Naive thymus-derived CD8-positive, alpha-beta T cell (primary cell): ENCODE measurements at regions not wholly inside any gene's neighbourhood (a gene's known extent, or its start where the extent isn't known, plus 50 kb on each side); places are given as distances from the start of the nearest gene placed in this dataset.
"Not testable (repeated sequence)": the region's sequence is repeated elsewhere in the genome, so short reads cannot be mapped to it uniquely, and the experiment has no call there.

ENCODE experiments used
- ATAC-seq, 2 donors: fragments of 150-1000 bp; cut with Tn5 transposase in 1 of 2; sonication (Bioruptor Pico), chemical (Tn5 transposase) in 1 of 2; 1 replicate in 1 of 2; 2 replicates in 1 of 2; pipeline ENCODE4 v1.10.0; 2021; ENCODE audit warnings: mild to moderate bottlenecking in 2 of 2, moderate library complexity in 2 of 2
- POLR2A ChIA-PET: fragments of 350-600 bp; sonication (Branson Sonifier 250); formaldehyde crosslinking; loops from one replicate; lab custom pipeline; 2021; ENCODE audit warnings: antibody characterized with exemption; lab: Charles Lee
- DNase-seq, 10 donors: peaks; one replicate each; pipeline versions ENCODE4 v3.0.0 to v3.0.0-alpha.2; 2020 to 2022
- H3K27ac Mint-ChIP-seq, 10 donors: one replicate each; pipeline ENCODE4 v1.8.0; 2020 to 2022; ENCODE audit warnings: mild to moderate bottlenecking in 10 of 10, mixed read lengths in 10 of 10, moderate library complexity in 4 of 10, inconsistent platforms in 1 of 10
- H3K27me3 Mint-ChIP-seq, 5 donors: one replicate each; pipeline ENCODE4 v1.8.0; 2021 to 2022; ENCODE audit warnings: mixed read lengths in 5 of 5
- H3K36me3 Mint-ChIP-seq, 3 donors: one replicate each; pipeline ENCODE4 v1.8.0; 2020 to 2022; ENCODE audit warnings: mixed read lengths in 3 of 3, mild to moderate bottlenecking in 2 of 3, inconsistent platforms in 1 of 3
- H3K4me1 Mint-ChIP-seq, 4 donors: one replicate each; pipeline ENCODE4 v1.8.0; 2021 to 2022; ENCODE audit warnings: mixed read lengths in 4 of 4
- H3K4me3 Mint-ChIP-seq, 10 donors: one replicate each; pipeline ENCODE4 v1.8.0; 2020 to 2022; ENCODE audit warnings: mild to moderate bottlenecking in 10 of 10, mixed read lengths in 10 of 10, moderate library complexity in 6 of 10, inconsistent platforms in 1 of 10
- H3K9me3 Mint-ChIP-seq, 9 donors: one replicate each; pipeline ENCODE4 v1.8.0; 2020 to 2022; ENCODE audit warnings: mixed read lengths in 9 of 9, mild to moderate bottlenecking in 3 of 9, inconsistent platforms in 1 of 9, moderate library complexity in 1 of 9

DNA sequence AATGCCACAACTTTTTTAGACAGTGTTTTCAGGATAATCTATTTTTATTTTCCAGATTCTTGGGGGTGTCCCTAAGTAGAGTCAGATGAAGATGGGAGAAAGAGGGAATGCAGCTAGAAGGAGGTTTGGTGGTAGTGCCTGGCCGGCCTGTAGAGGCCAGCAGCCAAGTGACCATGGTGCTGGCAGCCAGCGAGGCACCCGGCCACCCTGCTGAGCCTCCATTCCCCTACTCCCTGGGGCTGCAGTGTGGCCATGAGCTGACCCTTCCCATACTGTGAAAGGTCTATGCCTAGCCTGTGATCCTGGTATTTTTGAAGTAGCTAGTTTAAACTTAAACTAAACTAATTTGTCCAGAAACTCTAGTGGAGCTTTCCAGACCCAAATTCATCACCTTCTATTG lies 268.6 kb downstream of the CYRIA start:
- POLR2A ChIA-PET = no interaction called here
- no peak for DNase-seq
- ATAC-seq = no peak
- H3K9me3 Mint-ChIP-seq = no peaks in the 10 kb centered on the region
- no peak overlapping the region for H3K4me3 Mint-ChIP-seq
- H3K4me1 Mint-ChIP-seq = no peaks in the 10 kb centered on the region
- no peak overlapping the region for H3K27ac Mint-ChIP-seq
- no peaks in the 10 kb centered on the region for H3K36me3 Mint-ChIP-seq
- no peaks in the 10 kb centered on the region for H3K27me3 Mint-ChIP-seq

DNA sequence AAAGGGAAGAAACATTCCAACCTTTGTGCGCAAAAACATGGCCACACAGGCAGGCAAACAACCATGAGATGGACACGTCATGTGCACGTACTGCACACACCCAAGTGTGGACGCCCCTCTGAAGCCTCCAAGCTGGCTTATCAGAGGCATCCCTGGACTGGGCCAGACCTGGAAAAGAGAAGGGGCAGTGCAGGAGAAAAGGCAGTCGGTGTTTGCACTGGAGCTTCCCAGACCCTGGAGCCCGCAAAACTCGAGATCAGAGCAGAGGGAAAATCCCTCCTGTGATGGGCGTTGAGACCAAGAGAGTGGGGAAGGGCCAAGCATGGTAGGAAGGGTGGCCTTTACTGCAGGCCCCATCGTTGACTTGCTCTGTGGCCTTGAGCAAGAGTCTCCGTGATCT lies 269.5 kb downstream of the CYRIA start:
- ATAC-seq (no peak), DNase-seq (no peak)
- Mint-ChIP-seq H3K9me3 (peaks cover 0 to 2% (median 0%) of the 10 kb centered on the region in 9 donors), H3K4me1 (no peaks in the 10 kb centered on the region), H3K27ac (no peak overlapping the region), H3K36me3 (no peaks in the 10 kb centered on the region), H3K27me3 (peaks cover 0 to 4% (median 0%) of the 10 kb centered on the region in 5 donors), H3K4me3 (no peak overlapping the region)
- POLR2A ChIA-PET = no interaction called here

DNA sequence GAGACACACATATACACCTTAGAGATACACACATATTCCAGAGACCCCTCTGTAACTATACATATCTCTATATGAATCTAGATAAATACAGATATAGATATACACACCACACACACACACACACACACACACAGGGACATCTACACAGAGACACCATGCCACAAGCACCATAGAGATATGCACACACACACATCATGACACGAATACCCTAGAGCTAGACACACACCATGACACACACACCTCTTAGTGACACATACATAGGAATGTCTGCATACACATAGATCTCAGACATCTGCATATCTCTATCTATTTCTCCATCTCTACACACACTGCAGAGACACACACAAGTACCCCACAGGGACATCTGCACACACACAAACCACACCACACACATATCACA lies 270.0 kb downstream of the CYRIA start:
- ATAC-seq (no peak), DNase-seq (no peak)
- Mint-ChIP-seq H3K9me3 (peaks cover 0 to 2% (median 0%) of the 10 kb centered on the region in 9 donors), H3K27ac (no peak overlapping the region), H3K36me3 (no peaks in the 10 kb centered on the region), H3K27me3 (peaks cover 0 to 4% (median 0%) of the 10 kb centered on the region in 5 donors), H3K4me3 (no peak overlapping the region), H3K4me1 (no peaks in the 10 kb centered on the region)
- POLR2A ChIA-PET = no interaction called here

DNA sequence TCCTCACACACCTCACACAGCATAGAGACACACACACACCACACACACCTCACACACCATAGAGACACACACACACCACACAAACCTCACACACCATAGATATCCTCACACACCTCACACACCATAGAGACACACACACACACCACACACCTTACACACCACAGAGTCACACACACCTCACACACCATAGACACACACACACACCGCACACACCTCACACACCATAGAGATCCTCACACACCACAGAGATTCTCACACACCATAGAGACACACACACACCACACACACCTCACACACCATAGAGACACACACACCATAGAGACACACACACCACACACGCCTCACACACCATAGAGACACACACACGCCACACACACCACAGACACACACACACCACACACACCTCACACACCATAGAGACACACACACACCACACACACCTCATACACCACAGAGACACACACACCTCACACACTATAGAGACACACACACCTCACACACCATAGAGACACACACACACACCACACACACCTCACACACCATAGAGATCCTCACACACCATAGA lies 270.6 kb downstream of the CYRIA start:
- Mint-ChIP-seq H3K9me3 (peaks cover 0 to 2% (median 0%) of the 10 kb centered on the region in 9 donors), H3K27ac (no peak overlapping the region), H3K36me3 (no peaks in the 10 kb centered on the region), H3K4me1 (no peaks in the 10 kb centered on the region), H3K27me3 (peaks cover 0 to 4% (median 0%) of the 10 kb centered on the region in 5 donors), H3K4me3 (no peak overlapping the region)
- DNase-seq = no peak
- POLR2A ChIA-PET = no interaction called here
- ATAC-seq = no peak

DNA sequence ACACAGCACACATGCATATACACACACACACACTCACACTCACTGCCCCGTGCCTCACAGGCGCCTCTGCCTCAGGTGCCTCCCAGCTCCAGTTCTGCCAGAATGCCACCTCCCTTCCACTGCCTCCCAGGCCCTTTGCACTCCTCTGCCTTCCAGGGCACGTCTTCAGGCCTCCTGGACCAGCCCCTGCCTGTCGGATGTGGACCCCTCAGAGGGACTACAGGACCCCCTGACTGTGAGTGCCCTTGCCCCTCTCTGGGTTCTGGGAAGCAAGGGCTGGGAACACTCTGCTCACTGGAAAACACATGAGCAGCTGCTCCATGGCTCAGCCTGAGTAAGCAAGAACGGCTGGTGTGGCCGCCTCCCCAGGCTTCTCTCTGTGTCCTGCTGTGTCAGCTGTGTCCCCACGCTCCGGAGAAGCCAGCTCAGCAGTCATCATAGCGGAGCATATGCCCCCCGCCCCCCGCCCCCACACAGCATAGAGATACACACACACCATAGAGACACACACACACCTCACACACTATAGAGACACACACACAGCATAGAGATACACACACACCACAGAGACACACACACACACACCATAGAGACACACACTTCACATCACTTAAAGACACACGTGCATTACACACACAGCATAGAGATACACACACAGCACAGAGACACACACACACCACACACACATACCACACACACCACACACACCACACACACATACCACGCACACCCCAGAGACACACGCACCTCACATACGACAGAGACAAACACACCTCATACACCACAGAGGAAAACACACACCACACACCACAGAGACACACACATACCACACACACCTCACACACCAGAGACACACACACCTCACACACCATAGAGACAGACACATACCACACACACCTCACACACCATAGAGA lies 271.3 kb downstream of the CYRIA start:
- Mint-ChIP-seq H3K4me3 (no peak overlapping the region), H3K36me3 (no peaks in the 10 kb centered on the region), H3K27ac (no peak overlapping the region), H3K4me1 (no peaks in the 10 kb centered on the region), H3K27me3 (peaks cover 0 to 4% (median 0%) of the 10 kb centered on the region in 5 donors), H3K9me3 (peaks cover 0 to 2% (median 0%) of the 10 kb centered on the region in 9 donors)
- POLR2A ChIA-PET = no interaction called here
- DNase-seq = no peak
- ATAC-seq = no peak

DNA sequence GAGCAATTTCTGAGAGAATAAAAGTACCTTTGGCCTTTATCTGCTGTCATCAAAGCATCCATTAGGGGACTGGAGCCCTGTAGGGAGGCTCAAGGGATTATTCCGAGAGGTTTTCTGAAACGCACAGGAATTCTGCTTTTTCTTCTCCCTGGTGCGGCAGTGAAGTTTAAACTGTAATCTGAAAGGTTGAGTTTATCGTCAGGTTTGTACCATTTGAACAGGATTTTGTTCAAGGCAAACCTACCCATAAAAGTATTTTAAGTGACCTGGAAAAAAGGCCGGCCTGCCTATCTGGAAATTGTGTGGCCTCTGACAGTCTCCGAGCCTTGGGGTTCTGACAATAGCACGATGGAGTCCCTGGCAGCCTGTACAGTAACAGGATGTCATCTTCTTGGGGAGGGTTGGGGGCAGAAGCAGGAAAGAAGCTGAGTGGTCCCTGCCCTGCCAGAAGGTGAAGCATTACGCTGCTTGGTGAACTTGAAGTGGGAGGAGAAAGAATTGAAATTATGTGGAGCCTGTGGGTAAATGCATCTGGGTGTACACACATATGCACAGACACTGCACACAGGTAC lies 272.0 kb downstream of the CYRIA start:
- no peaks in the 10 kb centered on the region for H3K36me3 Mint-ChIP-seq
- peaks cover 0 to 4% (median 0%) of the 10 kb centered on the region in 5 donors for H3K27me3 Mint-ChIP-seq
- POLR2A ChIA-PET = no interaction called here

DNA sequence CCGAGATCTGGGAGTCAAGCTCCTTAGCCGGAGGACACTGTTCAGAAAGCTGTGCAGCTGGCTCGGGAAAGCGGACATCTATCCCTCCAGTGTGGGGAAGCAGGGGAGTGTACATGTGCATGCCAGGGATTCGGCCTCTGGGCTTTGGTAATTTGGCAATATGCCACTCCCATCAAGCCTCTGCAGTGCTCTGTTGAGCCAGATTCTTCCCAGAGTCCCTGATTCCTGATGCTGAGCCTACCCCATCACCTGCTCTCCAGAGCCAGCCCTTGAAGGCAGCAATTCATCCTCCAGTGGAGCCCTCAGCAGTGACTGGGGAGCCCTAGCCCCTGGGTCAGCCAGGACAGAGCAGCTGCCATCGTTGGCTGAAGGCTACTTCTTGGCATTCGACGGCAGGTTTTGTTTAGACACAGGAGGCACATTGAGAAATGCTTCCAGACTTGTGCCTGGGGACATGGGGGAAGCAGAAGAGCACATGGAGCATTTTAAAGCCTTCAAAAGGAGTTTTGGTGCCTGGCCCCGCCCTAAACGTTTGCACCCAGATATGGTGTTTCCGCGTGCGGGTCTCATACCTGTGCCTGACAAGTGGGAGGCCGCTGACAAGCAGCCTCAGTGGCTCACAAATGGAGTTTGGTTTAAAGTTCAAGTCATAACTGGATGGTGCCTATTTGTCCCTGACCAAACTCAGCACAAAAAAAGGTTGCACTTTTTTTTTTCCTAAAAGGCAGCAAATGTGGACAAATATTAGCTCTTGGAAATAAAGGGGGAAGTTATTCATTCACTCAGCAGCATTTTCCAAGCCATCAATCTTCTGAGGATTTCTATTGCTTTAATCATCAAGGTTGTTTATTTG lies 272.8 kb downstream of the CYRIA start:
- POLR2A ChIA-PET = no interaction called here
- no peak overlapping the region for H3K27ac Mint-ChIP-seq

More for the DNA sequence above, 272.0 kb downstream of the CYRIA start:
- ATAC-seq = no peak
- Mint-ChIP-seq H3K4me1 (no peaks in the 10 kb centered on the region), H3K9me3 (peaks cover 0 to 2% (median 0%) of the 10 kb centered on the region in 9 donors), H3K4me3 (no peak overlapping the region), H3K27ac (no peak overlapping the region)
- DNase-seq = no peak

DNA sequence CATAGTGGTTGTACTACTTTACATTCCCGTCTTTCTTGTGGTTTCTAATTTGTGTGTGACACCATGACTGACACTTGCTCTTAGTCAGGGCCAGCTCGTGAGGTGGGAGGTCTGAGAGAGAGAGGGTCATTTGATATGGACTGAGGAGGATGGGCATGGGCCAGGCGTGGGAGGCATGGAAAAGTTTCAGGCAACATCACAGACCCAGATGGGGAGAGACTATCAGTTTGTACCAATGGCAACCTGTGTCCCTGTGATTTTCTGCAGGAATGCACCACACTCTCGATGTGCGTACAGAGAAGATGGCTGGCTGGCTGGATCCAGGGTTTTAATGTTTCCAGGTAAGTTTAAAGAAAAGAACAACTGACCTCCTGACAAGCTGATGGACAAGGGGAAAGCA lies 273.6 kb downstream of the CYRIA start:
- DNase-seq = no peak
- Mint-ChIP-seq H3K4me3 (no peak overlapping the region), H3K27ac (no peak overlapping the region), H3K36me3 (no peaks in the 10 kb centered on the region), H3K4me1 (no peaks in the 10 kb centered on the region), H3K9me3 (peaks cover 0 to 2% (median 0%) of the 10 kb centered on the region in 9 donors), H3K27me3 (peaks cover 0 to 7% (median 2%) of the 10 kb centered on the region in 5 donors)
- POLR2A ChIA-PET = no interaction called here
- no peak for ATAC-seq

More for the DNA sequence above, 272.8 kb downstream of the CYRIA start:
- no peak for ATAC-seq
- no peaks in the 10 kb centered on the region for H3K4me1 Mint-ChIP-seq
- H3K4me3 Mint-ChIP-seq = no peak overlapping the region
- no peaks in the 10 kb centered on the region for H3K36me3 Mint-ChIP-seq
- peaks cover 0 to 2% (median 0%) of the 10 kb centered on the region in 9 donors for H3K9me3 Mint-ChIP-seq
- DNase-seq = no peak
- peaks cover 0 to 7% (median 1%) of the 10 kb centered on the region in 5 donors for H3K27me3 Mint-ChIP-seq

DNA sequence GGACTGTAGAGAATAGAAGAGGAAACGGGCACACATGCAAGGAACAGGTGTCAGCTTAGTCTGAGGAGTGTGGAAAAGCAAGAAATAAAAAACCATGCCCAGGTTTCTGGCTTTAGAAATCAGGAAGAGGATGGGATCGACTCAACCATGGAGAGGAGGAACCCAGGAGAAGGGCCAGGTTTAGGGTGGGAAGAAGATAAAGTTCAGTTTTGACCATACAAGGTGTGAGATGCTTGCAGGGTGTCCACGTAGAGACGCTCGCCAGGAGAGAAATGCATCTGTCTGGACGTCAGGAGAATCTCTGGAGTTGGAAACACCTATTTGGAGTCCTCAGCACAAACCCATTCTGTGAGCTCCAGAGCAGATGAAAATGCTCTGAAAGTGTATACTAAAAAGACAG lies 275.1 kb downstream of the CYRIA start:
- POLR2A ChIA-PET = no interaction called here
- ATAC-seq (no peak), DNase-seq (no peak)
- H3K4me3 Mint-ChIP-seq = no peak overlapping the region
- no peak overlapping the region for H3K27ac Mint-ChIP-seq
- no peaks in the 10 kb centered on the region for H3K4me1 Mint-ChIP-seq
- H3K9me3 Mint-ChIP-seq = peaks cover 0 to 2% (median 0%) of the 10 kb centered on the region in 9 donors
- H3K27me3 Mint-ChIP-seq = peaks cover 0 to 7% (median 3%) of the 10 kb centered on the region in 5 donors
- no peaks in the 10 kb centered on the region for H3K36me3 Mint-ChIP-seq

DNA sequence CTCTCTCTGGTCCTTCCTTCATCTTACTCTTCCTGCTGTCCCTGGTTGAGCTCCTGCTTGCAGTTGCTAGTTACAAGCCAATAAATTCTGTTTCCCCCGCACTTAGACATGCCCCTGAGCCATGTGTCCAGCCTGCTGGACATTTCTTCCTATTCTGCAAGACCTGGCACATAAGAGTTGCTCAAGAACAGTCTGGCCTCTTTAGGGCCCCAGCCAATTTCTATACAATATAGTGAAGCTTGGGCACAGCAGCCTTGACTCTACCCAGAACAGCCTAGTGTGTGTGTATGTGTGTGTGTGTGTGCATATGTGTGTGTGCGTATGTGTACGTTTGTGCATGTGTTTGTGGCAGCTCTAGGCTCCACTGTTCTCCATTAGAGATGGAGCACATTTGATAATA lies 276.0 kb downstream of the CYRIA start:
- no peaks in the 10 kb centered on the region for H3K4me1 Mint-ChIP-seq

DNA sequence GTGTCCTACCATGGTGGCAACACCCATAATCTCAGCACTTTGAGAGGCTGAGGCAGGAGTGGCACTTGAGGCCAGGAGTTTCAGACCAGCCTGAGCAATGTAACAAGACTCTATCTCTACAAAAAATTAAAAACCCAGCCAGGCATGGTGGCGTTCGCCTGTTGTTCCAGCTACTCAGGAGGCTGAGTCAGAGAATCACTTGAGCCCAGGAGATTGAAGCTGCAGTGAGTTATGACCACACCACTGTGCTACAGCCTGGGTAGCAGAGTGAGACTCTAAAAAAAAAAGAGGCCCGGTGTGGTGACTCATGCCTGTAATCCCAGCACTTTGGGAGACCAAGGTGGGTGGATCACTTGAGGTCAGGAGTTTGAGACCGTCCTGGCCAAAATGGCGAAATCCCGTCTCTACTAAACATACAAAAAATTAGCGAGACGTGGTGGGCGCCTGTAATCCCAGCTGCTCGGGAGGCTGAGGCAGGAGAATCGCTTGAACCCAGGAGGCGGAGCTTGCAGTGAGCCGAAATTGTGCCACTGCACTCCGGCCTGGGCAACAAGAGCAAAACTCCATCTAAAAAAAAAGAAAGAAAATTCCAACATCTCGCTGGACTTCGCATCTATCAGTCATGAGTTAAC lies 277.3 kb downstream of the CYRIA start:
- H3K4me1 Mint-ChIP-seq, H3K9me3 Mint-ChIP-seq, DNase-seq, H3K27me3 Mint-ChIP-seq, ATAC-seq, H3K27ac Mint-ChIP-seq, H3K36me3 Mint-ChIP-seq, H3K4me3 Mint-ChIP-seq, POLR2A ChIA-PET: not testable (repeated sequence)

More for the DNA sequence above, 276.0 kb downstream of the CYRIA start:
- Mint-ChIP-seq H3K27ac (no peak overlapping the region), H3K9me3 (peaks cover 0 to 2% (median 0%) of the 10 kb centered on the region in 9 donors), H3K36me3 (no peaks in the 10 kb centered on the region), H3K4me3 (no peak overlapping the region), H3K27me3 (peaks cover 0 to 7% (median 3%) of the 10 kb centered on the region in 5 donors)
- POLR2A ChIA-PET = no interaction called here
- no peak for DNase-seq
- ATAC-seq = no peak

DNA sequence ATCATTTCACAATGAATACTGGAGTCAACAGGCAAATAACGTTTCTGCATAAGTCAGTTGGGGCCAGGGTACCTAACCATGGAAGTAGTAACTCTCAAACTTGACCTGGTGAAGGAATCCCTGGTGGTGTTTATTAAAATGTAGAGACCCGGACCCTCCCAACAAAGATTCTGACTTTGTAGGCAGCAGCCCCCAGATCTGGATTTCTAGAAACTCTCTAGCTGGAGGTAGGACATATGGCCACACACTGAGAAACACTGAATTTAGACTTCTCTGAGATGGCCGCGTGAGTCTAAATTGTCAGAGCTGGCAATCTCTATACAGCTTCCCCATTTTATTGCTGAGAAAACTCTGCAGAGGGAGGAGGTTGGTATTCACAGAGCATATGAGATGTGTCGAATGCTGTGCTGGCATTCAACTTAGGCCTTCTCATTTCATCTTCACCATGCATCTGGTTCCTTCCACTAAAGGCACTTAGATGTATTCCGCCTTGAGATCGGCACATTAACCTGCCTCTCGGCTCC lies 278.1 kb downstream of the CYRIA start:
- Mint-ChIP-seq H3K4me1 (no peaks in the 10 kb centered on the region), H3K27me3 (peaks cover 0 to 7% (median 3%) of the 10 kb centered on the region in 5 donors), H3K27ac (no peak overlapping the region), H3K9me3 (peaks cover 0 to 3% (median 0%) of the 10 kb centered on the region in 9 donors), H3K36me3 (no peaks in the 10 kb centered on the region), H3K4me3 (no peak overlapping the region)
- no peak for DNase-seq
- no peak for ATAC-seq
- POLR2A ChIA-PET = no interaction called here
